WTC11 (cell line): ENCODE measurements at regions not wholly inside any gene's neighbourhood (a gene's known extent, or its start where the extent isn't known, plus 50 kb on each side); places are given as distances from the start of the nearest gene placed in this dataset.
"Not testable (repeated sequence)": the region's sequence is repeated elsewhere in the genome, so short reads cannot be mapped to it uniquely, and the experiment has no call there.

Experiments
- ATAC-seq: fragments of 200-7000 bp; cut with Tn5 transposase; 2 replicates; pipeline ENCODE4 v1.10.0; 2021; ENCODE audit warnings: mild to moderate bottlenecking, moderate library complexity
- CTCF ChIA-PET: fragments of 300-600 bp; sonication (Branson Sonifier 250); formaldehyde crosslinking; loops from one replicate; lab custom pipeline; 2021; ENCODE audit warnings: antibody characterized with exemption; lab: Charles Lee
- POLR2A ChIA-PET: fragments of 350-600 bp; sonication (Branson Sonifier 250); formaldehyde crosslinking; loops from one replicate; lab custom pipeline; 2021; ENCODE audit warnings: antibody characterized with exemption; lab: Charles Lee
- DNase-seq: peaks from one replicate; pipeline ENCODE4 v3.0.0; 2021; ENCODE audit warnings: low spot score
- H3K27ac Mint-ChIP-seq: 2 replicates; pipeline ENCODE4 v1.8.0; 2021; ENCODE audit warnings: mixed read lengths
- H3K27me3 Mint-ChIP-seq: 2 replicates; pipeline ENCODE4 v1.8.0; 2021; ENCODE audit warnings: low read depth, mild to moderate bottlenecking, moderate library complexity, mixed read lengths
- H3K36me3 Mint-ChIP-seq: 2 replicates; pipeline ENCODE4 v1.8.0; 2021; ENCODE audit warnings: mixed read lengths
- H3K4me1 Mint-ChIP-seq: 2 replicates; pipeline ENCODE4 v1.8.0; 2022; ENCODE audit warnings: mixed read lengths
- H3K4me3 Mint-ChIP-seq: 2 replicates; pipeline ENCODE4 v1.8.0; 2021; ENCODE audit warnings: mild to moderate bottlenecking, moderate library complexity, mixed read lengths
- H3K9me3 Mint-ChIP-seq: 2 replicates; pipeline ENCODE4 v1.8.0; 2021; ENCODE audit warnings: mixed read lengths
- ARID4B ChIP-seq: sonication (generic); formaldehyde crosslinking; IDR thresholded peaks from 2 replicates; pipeline ENCODE4 v1.8.0; 2023; ENCODE audit warnings: missing genetic modification reagents, mild to moderate bottlenecking, borderline replicate concordance
- ATF6 ChIP-seq: sonication (generic); formaldehyde crosslinking; IDR thresholded peaks from 2 replicates; pipeline ENCODE4 v1.8.1; 2023; ENCODE audit warnings: mild to moderate bottlenecking, missing genetic modification reagents
- CREB1 ChIP-seq: sonication (generic); formaldehyde crosslinking; IDR thresholded peaks from 2 replicates; pipeline ENCODE4 v1.8.0; 2023; ENCODE audit warnings: mild to moderate bottlenecking, missing genetic modification reagents
- CTCF ChIP-seq: fragments of 200-600 bp; IDR thresholded peaks from 2 replicates; pipeline ENCODE4 v1.8.0; 2022; ENCODE audit warnings: antibody characterized with exemption
- FOXP1 ChIP-seq: sonication (generic); formaldehyde crosslinking; IDR thresholded peaks from 2 replicates; pipeline ENCODE4 v1.8.0; 2022; ENCODE audit warnings: missing genetic modification reagents, mild to moderate bottlenecking, moderate library complexity, borderline replicate concordance
- HMGXB4 ChIP-seq: sonication (generic); formaldehyde crosslinking; IDR thresholded peaks from 2 replicates; pipeline ENCODE4 v1.8.1; 2023; ENCODE audit warnings: mild to moderate bottlenecking, moderate library complexity, missing genetic modification reagents
- NFATC4 ChIP-seq: fragments of 250-450 bp; sonication (Bioruptor Pico); IDR thresholded peaks from 2 replicates; pipeline ENCODE4 v1.9.0; 2021; ENCODE audit warnings: mild to moderate bottlenecking
- OVOL2 ChIP-seq: fragments of 250-450 bp; sonication (Bioruptor Pico); IDR thresholded peaks from 2 replicates; pipeline ENCODE4 v1.9.0; 2021; ENCODE audit warnings: mild to moderate bottlenecking, borderline replicate concordance
- TEAD1 ChIP-seq: sonication (generic); formaldehyde crosslinking; IDR thresholded peaks from 2 replicates; pipeline ENCODE4 v1.8.0; 2022; ENCODE audit warnings: mild to moderate bottlenecking, missing genetic modification reagents
- TEAD4 ChIP-seq: sonication (generic); formaldehyde crosslinking; IDR thresholded peaks from 2 replicates; pipeline ENCODE4 v1.8.0; 2022; ENCODE audit warnings: mild to moderate bottlenecking, missing genetic modification reagents
- USF1 ChIP-seq: sonication (generic); formaldehyde crosslinking; IDR thresholded peaks from 2 replicates; pipeline ENCODE4 v1.8.0; 2022; ENCODE audit warnings: mild to moderate bottlenecking, missing genetic modification reagents
- ZBTB21 ChIP-seq: sonication (generic); formaldehyde crosslinking; IDR thresholded peaks from 2 replicates; pipeline ENCODE4 v1.8.1; 2023; ENCODE audit warnings: mild to moderate bottlenecking, missing genetic modification reagents, borderline replicate concordance
- ZNF138 ChIP-seq: sonication (generic); formaldehyde crosslinking; conservative IDR thresholded peaks from 2 replicates; pipeline ENCODE4 v1.8.1; 2022; ENCODE audit warnings: mild to moderate bottlenecking, moderate library complexity, missing genetic modification reagents
- ZNF219 ChIP-seq: sonication (generic); formaldehyde crosslinking; IDR thresholded peaks from 2 replicates; pipeline ENCODE4 v1.8.0; 2023; ENCODE audit warnings: missing genetic modification reagents, mild to moderate bottlenecking, borderline replicate concordance
- ZNF263 ChIP-seq: sonication (generic); formaldehyde crosslinking; IDR thresholded peaks from 2 replicates; pipeline ENCODE4 v1.8.1; 2022; ENCODE audit warnings: low read depth, mild to moderate bottlenecking, moderate library complexity, missing genetic modification reagents
- ZNF317 ChIP-seq: sonication (generic); formaldehyde crosslinking; IDR thresholded peaks from 2 replicates; pipeline ENCODE4 v1.8.1; 2023; ENCODE audit warnings: low read depth, mild to moderate bottlenecking, moderate library complexity, missing genetic modification reagents, borderline replicate concordance
- ZNF416 ChIP-seq: fragments of 250-450 bp; sonication (Bioruptor Pico); IDR thresholded peaks from 2 replicates; pipeline ENCODE4 v1.9.0; 2021; ENCODE audit warnings: mild to moderate bottlenecking, inconsistent platforms
- ZSCAN18 ChIP-seq: fragments of 250-450 bp; sonication (Bioruptor Pico); IDR thresholded peaks from 2 replicates; pipeline ENCODE4 v2.1.2; 2022; ENCODE audit warnings: mild to moderate bottlenecking, moderate library complexity

GRCh38 chr22:23419931-23420330 lies 160.2 kb downstream of the IGLL1 start (continued):
- TF ChIP-seq HMGXB4 = no peak
- no peak for TF ChIP-seq TEAD1 (CRISPR knock-in tag)
- no peak for TF ChIP-seq ZSCAN18

- Mint-ChIP-seq H3K27ac (no peak overlapping the region), H3K4me1 (peaks cover 9% of the 10 kb centered on the region; the same call in 1 of the 2 replicates)
- CTCF ChIA-PET = no interaction called here
- TF ChIP-seq CREB1 (CRISPR knock-in tag) (no peak), ZNF219 (CRISPR knock-in tag) (no peak), OVOL2 (CRISPR knock-in tag) (no peak), ZNF416 (CRISPR knock-in tag) (no peak)
- TF ChIP-seq, all 79 proteins: peak for 0
- H3K36me3 Mint-ChIP-seq = no peaks in the 10 kb centered on the region
- H3K9me3 Mint-ChIP-seq = no peaks in the 10 kb centered on the region
- ATAC-seq (no peak), DNase-seq (no peak)
- POLR2A ChIA-PET = no interaction called here
- no peaks in the 10 kb centered on the region; the same call in 1 of the 2 replicates for H3K27me3 Mint-ChIP-seq
- no peak overlapping the region for H3K4me3 Mint-ChIP-seq
These were observed 160.9 kb downstream of the IGLL1 start for GRCh38 chr22:23419171-23419570.

- POLR2A ChIA-PET = no interaction called here
- Mint-ChIP-seq H3K9me3 (no peaks in the 10 kb centered on the region), H3K27me3 (no peaks in the 10 kb centered on the region; the same call in 1 of the 2 replicates), H3K4me3 (no peak overlapping the region), H3K36me3 (no peaks in the 10 kb centered on the region), H3K27ac (no peak overlapping the region), H3K4me1 (peaks cover 9% of the 10 kb centered on the region; the same call in 1 of the 2 replicates)
- TF ChIP-seq CTCF (no peak), USF1 (CRISPR knock-in tag) (no peak), ARID4B (CRISPR knock-in tag) (no peak), TEAD4 (CRISPR knock-in tag) (no peak), ZBTB21 (CRISPR knock-in tag) (no peak), NFATC4 (CRISPR knock-in tag) (no peak), FOXP1 (no peak), ATF6 (CRISPR knock-in tag) (no peak), ZNF138 (CRISPR knock-in tag) (no peak), ZNF263 (no peak), ZNF317 (CRISPR knock-in tag) (no peak), ZNF416 (CRISPR knock-in tag) (no peak), CREB1 (CRISPR knock-in tag) (no peak)
- CTCF ChIA-PET = interaction anchor here (0.7 kb wide), 1 partner anchor 32 kb away, joined by 3 read pairs; no protein-coding TSS in a partner anchor
- no peak for DNase-seq
- ATAC-seq = no peak
These were observed 161.8 kb downstream of the IGLL1 start for GRCh38 chr22:23418159-23418788.

GRCh38 chr22:23417327-23417726 lies 162.8 kb downstream of the IGLL1 start:
- POLR2A ChIA-PET, DNase-seq, H3K9me3 Mint-ChIP-seq, ATAC-seq, H3K36me3 Mint-ChIP-seq, H3K27me3 Mint-ChIP-seq, H3K27ac Mint-ChIP-seq, H3K4me1 Mint-ChIP-seq, CTCF ChIA-PET, H3K4me3 Mint-ChIP-seq: not testable (repeated sequence)
